ENCODE measurements at regions not wholly inside any gene's neighbourhood (a gene's known extent, or its start where the extent isn't known, plus 50 kb on each side); places are given as distances from the start of the nearest gene placed in this dataset.

- no peaks in the 10 kb centered on the region for H4K20me1 ChIP-seq (ENCODE audit: insufficient read depth, low read length)
- TF ChIP-seq CTCF (IDR thresholded peaks at IDR 0.05) = no peak
- Mint-ChIP-seq H3K4me1 (no peaks in the 10 kb centered on the region), H3K4me3 (no peak overlapping the region), H3K9me3 (peaks cover 10 to 24% (median 18%) of the 10 kb centered on the region in 7 donors), H3K27ac (no peak overlapping the region), H3K36me3 (no peaks in the 10 kb centered on the region), H3K27me3 (ENCODE audit: low read depth in 3 of 3) (peaks cover 0 to 1% (median 0%) of the 10 kb centered on the region in 3 donors)
- no peaks in the 10 kb centered on the region for H3K4me1 ChIP-seq (ENCODE audit: control insufficient read depth in 1 of 2, insufficient read depth in 2 of 2, low read length in 2 of 2)
- no peak overlapping the region for H2AFZ ChIP-seq (ENCODE audit: insufficient read depth, low read depth, low read length, poor library complexity, severe bottlenecking)
- H3K9ac ChIP-seq (ENCODE audit: insufficient read depth, low read length, poor library complexity, severe bottlenecking) = no peak overlapping the region
- H3K79me2 ChIP-seq (ENCODE audit: insufficient read depth, low read length) = no peaks in the 10 kb centered on the region
- intact Hi-C loops (cut with micrococcal nuclease) = no loop called here
- DNase-seq = no peak
- H3K9me3 ChIP-seq (replicated peaks in 1 of 2; ENCODE audit: control insufficient read depth in 1 of 2, insufficient read depth in 1 of 2, low read length in 2 of 2) = peaks cover 0 to 28% of the 10 kb centered on the region in 2 donors
- WGBS (ENCODE audit: insufficient coverage) = no CpG with 5 or more reads among the region's 3 CpGs
- H3K27me3 ChIP-seq (ENCODE audit: control insufficient read depth in 2 of 2, insufficient read depth in 2 of 2, low read length in 2 of 2) = no peaks in the 10 kb centered on the region
- no peak overlapping the region for H3K27ac ChIP-seq (ENCODE audit: low read depth in 1 of 2, low read length in 2 of 2)
- H3K36me3 ChIP-seq (replicated peaks in 1 of 2; ENCODE audit: control insufficient read depth in 1 of 2, insufficient read depth in 2 of 2, low read length in 2 of 2) = no peaks in the 10 kb centered on the region
- H3K4me2 ChIP-seq (replicated peaks; ENCODE audit: extremely low read depth, low read length, poor library complexity, severe bottlenecking) = no peak overlapping the region
- H3K4me3 ChIP-seq (replicated peaks in 1 of 3; ENCODE audit: low read depth in 2 of 3, low read length in 3 of 3) = no peak overlapping the region
Measured at GRCh38 chr3:162602619-162603018, 1106.0 kb downstream of the OTOL1 start.

- Histone ChIP-seq H3K36me3 (replicated peaks in 1 of 2; ENCODE audit: control insufficient read depth in 1 of 2, insufficient read depth in 2 of 2, low read length in 2 of 2) (no peaks in the 10 kb centered on the region), H3K9me3 (replicated peaks in 1 of 2; ENCODE audit: control insufficient read depth in 1 of 2, insufficient read depth in 1 of 2, low read length in 2 of 2) (peaks cover 0 to 15% of the 10 kb centered on the region in 2 donors), H3K9ac (ENCODE audit: insufficient read depth, low read length, poor library complexity, severe bottlenecking) (no peak overlapping the region), H3K4me3 (replicated peaks in 1 of 3; ENCODE audit: low read depth in 2 of 3, low read length in 3 of 3) (no peak overlapping the region), H3K4me2 (replicated peaks; ENCODE audit: extremely low read depth, low read length, poor library complexity, severe bottlenecking) (no peak overlapping the region), H4K20me1 (ENCODE audit: insufficient read depth, low read length) (no peaks in the 10 kb centered on the region), H3K4me1 (ENCODE audit: control insufficient read depth in 1 of 2, insufficient read depth in 2 of 2, low read length in 2 of 2) (no peaks in the 10 kb centered on the region), H3K27ac (ENCODE audit: low read depth in 1 of 2, low read length in 2 of 2) (no peak overlapping the region), H3K27me3 (ENCODE audit: control insufficient read depth in 2 of 2, insufficient read depth in 2 of 2, low read length in 2 of 2) (no peaks in the 10 kb centered on the region), H2AFZ (ENCODE audit: insufficient read depth, low read depth, low read length, poor library complexity, severe bottlenecking) (no peak overlapping the region), H3K79me2 (ENCODE audit: insufficient read depth, low read length) (no peaks in the 10 kb centered on the region)
- 93% methylated on average over 2 of the region's 4 CpGs for WGBS (ENCODE audit: insufficient coverage)
- intact Hi-C loops (cut with micrococcal nuclease) = no loop called here
- no peak for TF ChIP-seq CTCF (IDR thresholded peaks at IDR 0.05)
- H3K27ac Mint-ChIP-seq = no peak overlapping the region
- no peaks in the 10 kb centered on the region for H3K27me3 Mint-ChIP-seq (ENCODE audit: low read depth in 3 of 3)
- H3K36me3 Mint-ChIP-seq = no peaks in the 10 kb centered on the region
- H3K4me1 Mint-ChIP-seq = no peaks in the 10 kb centered on the region
- peaks cover 7 to 21% (median 11%) of the 10 kb centered on the region in 7 donors for H3K9me3 Mint-ChIP-seq
- no peak for DNase-seq
- no peak overlapping the region for H3K4me3 Mint-ChIP-seq
Measured at GRCh38 chr3:162605651-162606204, 1109.1 kb downstream of the OTOL1 start.

Measured in CD14-positive monocyte (primary cell).